Keratinocyte (primary cell): ENCODE measurements at regions not wholly inside any gene's neighbourhood (a gene's known extent, or its start where the extent isn't known, plus 50 kb on each side); places are given as distances from the start of the nearest gene placed in this dataset.
A peak's percentile ranks its signal among the peaks of the same experiment; 100 is the strongest.

Experiments
- DNase-seq: peaks from one replicate; pipeline ENCODE4 v3.0.0-alpha.2; 2011; ENCODE audit warnings: low read depth, missing footprints, low spot score
- FAIRE-seq: peaks from 2 replicates; lab custom pipeline; 2011; peaks lifted over from hg19 to GRCh38; lab: Jason Lieb, UNC
- H2AFZ ChIP-seq: 2 replicates; pipeline ENCODE4 v1.6.0; 2012; ENCODE audit warnings: low read length, control low read depth, inconsistent platforms; ENCODE audit not compliant: control insufficient read depth
- H3K27ac ChIP-seq: 2 replicates; pipeline ENCODE4 v1.5.1; 2011; ENCODE audit warnings: low read length; ENCODE audit not compliant: control insufficient read depth, insufficient read depth
- H3K27me3 ChIP-seq: 3 replicates; pipeline ENCODE4 v1.6.0; 2011; ENCODE audit warnings: low read length; ENCODE audit not compliant: control insufficient read depth, insufficient read depth; ENCODE audit errors: extremely low read depth
- H3K36me3 ChIP-seq, 2 experiments: 2 replicates in 1 of 2; 3 replicates in 1 of 2; pipeline ENCODE4 v1.5.1; 2011; ENCODE audit warnings: low read length in 2 of 2, mild to moderate bottlenecking in 1 of 2; ENCODE audit not compliant: control insufficient read depth in 2 of 2, insufficient read depth in 2 of 2; ENCODE audit errors: extremely low read depth in 1 of 2
- H3K4me1 ChIP-seq: 3 replicates; pipeline ENCODE4 v1.5.1; 2011; ENCODE audit warnings: low read length; ENCODE audit not compliant: control insufficient read depth, insufficient read depth; ENCODE audit errors: extremely low read depth
- H3K4me2 ChIP-seq: 3 replicates; pipeline ENCODE4 v1.6.0; 2011; ENCODE audit warnings: low read depth, low read length; ENCODE audit not compliant: control insufficient read depth, insufficient read depth; ENCODE audit errors: extremely low read depth
- H3K4me3 ChIP-seq, 3 experiments: fragments of 200-600 bp in 1 of 3; sonication (generic) in 1 of 3; 2 replicates in 2 of 3; 3 replicates in 1 of 3; pipeline ENCODE4 v1.5.1; 2011 to 2016; ENCODE audit warnings: low read length in 3 of 3, mild to moderate bottlenecking in 3 of 3, control low read depth in 2 of 3, inconsistent platforms in 1 of 3, low read depth in 1 of 3, mixed read lengths in 1 of 3, mixed run types in 1 of 3, moderate library complexity in 1 of 3; ENCODE audit not compliant: control insufficient read depth in 2 of 3, insufficient read depth in 2 of 3; ENCODE audit errors: extremely low read depth in 1 of 3
- H3K79me2 ChIP-seq: 2 replicates; pipeline ENCODE4 v1.6.0; 2012; ENCODE audit warnings: low read length; ENCODE audit not compliant: control insufficient read depth, insufficient read depth
- H3K9ac ChIP-seq: 3 replicates; pipeline ENCODE4 v1.6.0; 2011; ENCODE audit warnings: low read length; ENCODE audit not compliant: control insufficient read depth, insufficient read depth; ENCODE audit errors: extremely low read depth
- H3K9me1 ChIP-seq: 3 replicates; pipeline ENCODE4 v1.6.0; 2011; ENCODE audit warnings: low read length; ENCODE audit not compliant: control insufficient read depth, insufficient read depth; ENCODE audit errors: extremely low read depth
- H3K9me3 ChIP-seq: 2 replicates; pipeline ENCODE4 v1.5.1; 2012; ENCODE audit warnings: low read depth, low read length; ENCODE audit not compliant: control insufficient read depth
- H4K20me1 ChIP-seq: 3 replicates; pipeline ENCODE4 v1.6.0; 2011; ENCODE audit warnings: low read length; ENCODE audit not compliant: control insufficient read depth, insufficient read depth; ENCODE audit errors: extremely low read depth
- CTCF ChIP-seq, 3 experiments: IDR thresholded peaks in 1 of 3; conservative IDR thresholded peaks in 1 of 3; optimal IDR thresholded peaks in 1 of 3; 2 replicates in 2 of 3; 3 replicates in 1 of 3; pipeline versions ENCODE3 to v1.5.1; 2011; ENCODE audit warnings: low read length in 3 of 3, mild to moderate bottlenecking in 3 of 3, moderate library complexity in 2 of 3, control low read depth in 1 of 3, inconsistent platforms in 1 of 3; ENCODE audit not compliant: insufficient read depth in 2 of 3; ENCODE audit errors: extremely low read depth in 1 of 3
- EZH2 ChIP-seq: IDR thresholded peaks from one replicate; pipeline ENCODE4 v1.6.1; 2012; ENCODE audit warnings: inconsistent platforms, mild to moderate bottlenecking, low read length, moderate library complexity
- dilution Hi-C: fragments of 300-500 bp; cut with MboI; formaldehyde crosslinking; loops from one replicate; pipeline ENCODE4 v1.7.0; 2020; ENCODE audit warnings: low sequenced_read_pairs; ENCODE audit not compliant: extremely low pct_ligation_motif_present

GRCh38 chr2:109694190-109694589 is 80.0 kb downstream of the SOWAHC start:
- Histone ChIP-seq H3K9me3 (no peaks in the 10 kb centered on the region), H3K27ac (no peak overlapping the region), H3K4me3 (no peak overlapping the region), H3K27me3 (no peaks in the 10 kb centered on the region), H3K9me1 (no peaks in the 10 kb centered on the region), H3K4me1 (peaks cover 19% of the 10 kb centered on the region), H2AFZ (no peak overlapping the region), H3K36me3 (no peaks in the 10 kb centered on the region), H3K9ac (no peak overlapping the region), H4K20me1 (no peaks in the 10 kb centered on the region), H3K79me2 (no peaks in the 10 kb centered on the region), H3K4me2 (peak overlapping the region; percentile 33)
- FAIRE-seq (peak; percentile 66), DNase-seq (no peak)
- dilution Hi-C loops: no loop called here
- TF ChIP-seq CTCF (optimal IDR thresholded peaks at IDR 0.05 in 1 of 3, IDR thresholded peaks at IDR 0.05 in 1 of 3, conservative IDR thresholded peaks at IDR 0.05 in 1 of 3; ENCODE audit: extremely low read depth in 1 of 3, insufficient read depth in 2 of 3, low read length in 3 of 3): no peak
- TF ChIP-seq EZH2: no peak

- Histone ChIP-seq H3K27ac (no peak overlapping the region), H3K9ac (no peak overlapping the region), H3K9me1 (no peaks in the 10 kb centered on the region), H3K4me3 (no peak overlapping the region), H3K79me2 (no peaks in the 10 kb centered on the region), H3K27me3 (no peaks in the 10 kb centered on the region), H2AFZ (no peak overlapping the region), H3K9me3 (no peaks in the 10 kb centered on the region), H4K20me1 (no peaks in the 10 kb centered on the region), H3K4me2 (no peak overlapping the region), H3K4me1 (peaks cover 30% of the 10 kb centered on the region), H3K36me3 (no peaks in the 10 kb centered on the region)
- dilution Hi-C loops: no loop called here
- FAIRE-seq (no peak), DNase-seq (no peak)
- no peak for TF ChIP-seq EZH2
- no peak for TF ChIP-seq CTCF (optimal IDR thresholded peaks at IDR 0.05 in 1 of 3, IDR thresholded peaks at IDR 0.05 in 1 of 3, conservative IDR thresholded peaks at IDR 0.05 in 1 of 3; ENCODE audit: extremely low read depth in 1 of 3, insufficient read depth in 2 of 3, low read length in 3 of 3)
Observed at GRCh38 chr2:109695290-109695689, 81.1 kb downstream of the SOWAHC start.
